Neural crest cell (in vitro differentiated cells): ENCODE measurements at regions not wholly inside any gene's neighbourhood (a gene's known extent, or its start where the extent isn't known, plus 50 kb on each side); places are given as distances from the start of the nearest gene placed in this dataset.

Experiments used
- DNase-seq: peaks from one replicate; pipeline ENCODE4 v3.0.0; 2021; ENCODE audit warnings: low read depth, mixed read lengths, low spot score
- H3K27ac Mint-ChIP-seq: one replicate; pipeline ENCODE4 v1.8.0; 2021; ENCODE audit warnings: mild to moderate bottlenecking, mixed read lengths; ENCODE audit not compliant: unreplicated experiment
- H3K27me3 Mint-ChIP-seq: 2 replicates; pipeline ENCODE4 v1.8.0; 2021; ENCODE audit warnings: low read depth, mild to moderate bottlenecking, mixed read lengths
- H3K36me3 Mint-ChIP-seq: 2 replicates; pipeline ENCODE4 v1.8.0; 2021; ENCODE audit warnings: low read depth, mild to moderate bottlenecking, mixed read lengths
- H3K4me1 Mint-ChIP-seq: 2 replicates; pipeline ENCODE4 v1.8.0; 2021; ENCODE audit warnings: mixed read lengths
- H3K4me3 Mint-ChIP-seq: one replicate; pipeline ENCODE4 v1.8.0; 2021; ENCODE audit warnings: mild to moderate bottlenecking, mixed read lengths
- H3K9me3 Mint-ChIP-seq: 2 replicates; pipeline ENCODE4 v1.8.0; 2021; ENCODE audit warnings: mixed read lengths
- TF ChIP-seq, protein P1 (sequence below): fragments of 200-600 bp; sonication (generic); conservative IDR thresholded peaks from 2 replicates; pipeline ENCODE4 v1.5.0; 2021; ENCODE audit warnings: antibody characterized with exemption, mild to moderate bottlenecking

DNA sequence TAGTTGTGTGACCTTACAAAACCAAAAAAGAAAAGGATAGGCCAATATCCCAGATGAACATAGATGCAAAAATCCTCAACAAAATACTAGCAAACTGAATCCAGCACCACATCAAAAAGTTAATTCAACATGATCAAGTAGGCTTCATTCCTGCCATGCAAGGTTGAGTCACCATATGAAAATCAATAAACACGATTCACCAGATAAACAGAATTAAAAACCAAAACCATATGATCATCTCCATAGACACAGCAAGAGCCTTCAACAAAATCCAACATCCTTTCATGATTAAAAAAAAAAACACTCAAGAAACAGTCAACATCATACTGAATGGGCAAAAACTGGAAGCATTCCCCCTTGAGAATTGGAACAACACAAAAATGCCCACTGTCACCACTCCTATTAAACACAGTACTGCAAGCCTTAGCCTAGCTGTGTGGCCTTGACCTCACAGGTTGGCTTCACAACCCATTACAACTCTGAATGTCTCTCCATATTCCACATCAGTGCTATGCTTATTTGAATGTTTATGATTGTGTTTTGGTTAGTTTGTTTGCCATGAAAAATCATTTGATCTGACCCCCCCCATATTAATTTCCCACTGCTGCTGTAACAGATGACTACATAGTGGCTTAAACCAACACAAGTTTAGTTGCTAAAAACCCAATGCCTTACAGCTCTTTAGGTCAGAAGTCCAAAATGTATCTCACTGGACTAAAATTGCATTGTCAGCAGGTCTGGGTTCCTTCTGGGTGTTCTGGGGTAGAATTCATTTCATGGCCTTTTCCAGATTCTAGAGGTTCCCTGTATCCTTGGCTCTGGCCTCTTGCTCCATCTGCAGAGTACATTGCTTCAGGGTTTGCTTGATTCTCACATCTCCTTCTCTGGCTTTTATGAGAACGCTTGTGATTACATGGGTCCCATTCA is 257.1 kb upstream of the DYNLRB2 start:
- no peak overlapping the region for H3K27ac Mint-ChIP-seq
- no peaks in the 10 kb centered on the region for H3K36me3 Mint-ChIP-seq
- no peak for DNase-seq
- TF ChIP-seq, protein P1, sequence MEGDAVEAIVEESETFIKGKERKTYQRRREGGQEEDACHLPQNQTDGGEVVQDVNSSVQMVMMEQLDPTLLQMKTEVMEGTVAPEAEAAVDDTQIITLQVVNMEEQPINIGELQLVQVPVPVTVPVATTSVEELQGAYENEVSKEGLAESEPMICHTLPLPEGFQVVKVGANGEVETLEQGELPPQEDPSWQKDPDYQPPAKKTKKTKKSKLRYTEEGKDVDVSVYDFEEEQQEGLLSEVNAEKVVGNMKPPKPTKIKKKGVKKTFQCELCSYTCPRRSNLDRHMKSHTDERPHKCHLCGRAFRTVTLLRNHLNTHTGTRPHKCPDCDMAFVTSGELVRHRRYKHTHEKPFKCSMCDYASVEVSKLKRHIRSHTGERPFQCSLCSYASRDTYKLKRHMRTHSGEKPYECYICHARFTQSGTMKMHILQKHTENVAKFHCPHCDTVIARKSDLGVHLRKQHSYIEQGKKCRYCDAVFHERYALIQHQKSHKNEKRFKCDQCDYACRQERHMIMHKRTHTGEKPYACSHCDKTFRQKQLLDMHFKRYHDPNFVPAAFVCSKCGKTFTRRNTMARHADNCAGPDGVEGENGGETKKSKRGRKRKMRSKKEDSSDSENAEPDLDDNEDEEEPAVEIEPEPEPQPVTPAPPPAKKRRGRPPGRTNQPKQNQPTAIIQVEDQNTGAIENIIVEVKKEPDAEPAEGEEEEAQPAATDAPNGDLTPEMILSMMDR, result no peak
- no peak overlapping the region for H3K4me3 Mint-ChIP-seq
- no peaks in the 10 kb centered on the region for H3K9me3 Mint-ChIP-seq
- H3K4me1 Mint-ChIP-seq, result no peaks in the 10 kb centered on the region
- peaks cover 4% of the 10 kb centered on the region for H3K27me3 Mint-ChIP-seq

DNA sequence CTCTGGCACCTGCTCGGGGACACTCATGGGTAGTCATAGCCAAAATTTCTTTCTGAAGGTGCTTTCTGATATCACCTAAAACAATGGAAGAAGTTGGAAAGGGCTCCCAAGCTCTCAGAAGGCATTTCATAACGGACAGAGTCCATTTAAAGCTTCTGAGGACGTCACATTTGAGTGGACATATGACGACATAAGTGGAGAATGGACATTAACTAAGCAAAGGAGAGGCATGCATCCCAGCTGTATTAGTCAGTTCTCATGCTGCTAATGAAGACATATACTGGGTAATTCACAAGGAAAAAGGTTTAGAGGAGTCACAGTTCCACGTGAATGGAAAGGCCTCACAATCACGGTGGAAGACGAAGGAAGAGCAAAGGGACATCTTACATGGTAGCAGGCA is 260.2 kb upstream of the DYNLRB2 start:
- no peaks in the 10 kb centered on the region for H3K4me1 Mint-ChIP-seq
- TF ChIP-seq, protein P1, result no peak
- H3K9me3 Mint-ChIP-seq, result no peaks in the 10 kb centered on the region
- peaks cover 2% of the 10 kb centered on the region for H3K27me3 Mint-ChIP-seq
- no peak overlapping the region for H3K27ac Mint-ChIP-seq
- H3K36me3 Mint-ChIP-seq, result no peaks in the 10 kb centered on the region
- H3K4me3 Mint-ChIP-seq, result no peak overlapping the region
- DNase-seq, result no peak

DNA sequence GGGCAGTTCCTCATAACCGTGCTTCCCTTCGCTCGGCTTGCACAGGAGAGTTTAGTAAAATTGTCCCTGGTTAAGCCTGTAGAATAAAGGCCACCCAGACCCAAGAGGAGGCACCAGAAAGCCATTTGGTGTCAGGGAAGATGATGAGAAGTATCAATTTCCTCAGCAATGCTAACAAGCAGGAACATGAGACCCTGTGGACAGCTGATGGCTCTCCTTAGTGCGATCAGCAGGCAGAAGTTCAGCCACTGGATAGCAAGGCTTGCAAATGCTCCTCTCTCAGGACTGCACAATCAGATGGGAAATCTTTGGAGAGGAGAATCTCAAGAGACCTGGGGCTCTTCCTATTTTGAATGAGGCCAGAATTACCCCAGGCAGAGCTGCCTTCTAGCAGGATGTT is 261.1 kb upstream of the DYNLRB2 start:
- TF ChIP-seq, protein P1, result no peak
- DNase-seq, result no peak
- H3K27ac Mint-ChIP-seq, result no peak overlapping the region
- H3K4me3 Mint-ChIP-seq, result no peak overlapping the region
- peaks cover 2% of the 10 kb centered on the region for H3K27me3 Mint-ChIP-seq
- H3K36me3 Mint-ChIP-seq, result no peaks in the 10 kb centered on the region
- no peaks in the 10 kb centered on the region for H3K9me3 Mint-ChIP-seq
- no peaks in the 10 kb centered on the region for H3K4me1 Mint-ChIP-seq

DNA sequence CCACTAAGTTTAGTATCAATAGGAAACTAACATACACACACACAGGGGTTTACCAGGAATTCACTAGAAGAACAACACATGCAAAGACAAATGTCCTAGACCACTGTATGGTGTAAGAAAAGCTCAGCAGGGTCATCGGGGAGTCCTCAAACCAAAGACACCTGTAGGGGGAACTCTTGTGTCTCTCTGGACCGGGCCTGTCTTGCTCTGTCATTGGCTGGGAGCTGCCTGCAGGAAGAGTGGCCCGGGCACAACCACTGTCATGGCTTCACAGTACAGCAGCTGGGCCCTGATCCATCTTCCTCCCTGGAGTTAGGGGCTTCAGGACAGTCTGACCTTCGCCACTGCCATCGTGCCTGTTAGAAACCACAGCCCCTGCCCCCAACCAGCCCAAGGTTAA is 263.6 kb upstream of the DYNLRB2 start:
- Mint-ChIP-seq H3K36me3 (no peaks in the 10 kb centered on the region), H3K27me3 (no peaks in the 10 kb centered on the region), H3K27ac (no peak overlapping the region), H3K4me1 (no peaks in the 10 kb centered on the region), H3K9me3 (no peaks in the 10 kb centered on the region), H3K4me3 (no peak overlapping the region)
- TF ChIP-seq, protein P1, result no peak
- DNase-seq, result no peak

DNA sequence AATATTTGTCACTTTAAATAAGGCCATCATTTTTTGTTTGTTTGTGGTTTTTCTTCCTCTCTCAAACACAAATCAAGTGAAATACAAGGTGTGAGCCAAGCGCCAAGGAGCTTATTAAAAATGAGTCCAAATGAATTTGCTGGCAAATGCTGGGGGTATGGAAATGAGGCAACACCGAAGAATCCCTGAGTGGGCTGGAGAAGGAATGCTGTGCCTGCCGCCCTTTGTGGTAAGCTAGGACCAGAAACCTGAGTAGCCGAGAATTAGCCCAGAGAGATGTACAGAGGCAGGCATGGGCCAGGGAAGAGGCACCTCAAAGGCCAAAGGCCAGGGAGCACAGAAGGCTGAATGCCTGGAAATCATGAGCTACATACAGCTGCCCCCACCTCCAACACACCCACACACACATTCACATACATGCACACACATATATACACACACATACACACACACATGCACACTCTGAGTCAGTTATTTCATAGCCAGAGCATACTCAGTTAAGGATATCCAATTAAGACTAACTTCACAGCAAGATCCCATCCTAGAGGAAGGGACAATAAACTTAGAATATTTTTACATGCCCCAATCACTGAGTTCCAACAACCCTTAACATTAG is 266.1 kb upstream of the DYNLRB2 start:
- Mint-ChIP-seq H3K27ac (no peak overlapping the region), H3K4me3 (no peak overlapping the region), H3K9me3 (peaks cover 4% of the 10 kb centered on the region), H3K36me3 (no peaks in the 10 kb centered on the region), H3K27me3 (peaks cover 2% of the 10 kb centered on the region), H3K4me1 (no peaks in the 10 kb centered on the region)
- DNase-seq, result no peak
- TF ChIP-seq, protein P1, result no peak
